ENCODE measurements at regions not wholly inside any gene's neighbourhood (a gene's known extent, or its start where the extent isn't known, plus 50 kb on each side); places are given as distances from the start of the nearest gene placed in this dataset.

DNA sequence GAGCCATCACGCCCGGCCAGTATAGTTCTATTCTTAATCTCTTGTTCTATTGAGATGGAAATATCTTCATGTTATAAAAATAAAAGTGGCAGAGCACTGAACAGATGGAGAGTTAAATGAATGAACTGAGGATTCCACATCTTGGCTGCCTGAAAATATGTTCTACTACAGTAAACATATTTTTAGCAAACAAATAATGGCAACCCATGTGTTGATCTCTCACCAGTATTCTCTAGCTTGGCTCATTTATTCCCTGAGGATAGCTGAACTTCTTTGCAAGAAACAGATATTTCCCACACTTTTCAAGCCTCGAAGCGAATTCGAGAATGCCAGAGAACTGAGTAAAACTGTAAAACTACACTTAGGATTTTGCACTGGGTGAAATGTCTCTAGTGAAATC lies 58.9 kb downstream of the DIRAS3 start:
- DNase-seq (ENCODE audit: low spot score): no peak

DNA sequence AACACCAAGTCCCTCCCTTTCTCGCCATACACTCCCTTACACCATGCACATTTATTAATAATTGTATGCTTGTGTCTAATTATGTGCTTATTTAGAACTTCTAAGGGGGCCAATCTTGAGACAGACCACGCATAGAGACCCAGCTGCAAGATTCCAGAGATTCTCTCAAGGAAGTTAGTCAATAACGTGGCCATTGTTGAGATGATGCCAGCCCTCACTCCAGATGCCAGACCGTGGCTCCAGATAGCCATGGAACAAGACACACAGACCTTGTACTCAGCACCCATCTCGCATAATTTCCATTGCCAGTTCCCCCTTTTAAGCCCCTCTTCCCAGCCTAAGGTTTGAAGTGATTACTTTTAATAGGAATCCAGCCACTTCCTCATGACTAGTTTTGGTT lies 62.4 kb downstream of the DIRAS3 start:
- DNase-seq (ENCODE audit: low spot score): no peak

DNA sequence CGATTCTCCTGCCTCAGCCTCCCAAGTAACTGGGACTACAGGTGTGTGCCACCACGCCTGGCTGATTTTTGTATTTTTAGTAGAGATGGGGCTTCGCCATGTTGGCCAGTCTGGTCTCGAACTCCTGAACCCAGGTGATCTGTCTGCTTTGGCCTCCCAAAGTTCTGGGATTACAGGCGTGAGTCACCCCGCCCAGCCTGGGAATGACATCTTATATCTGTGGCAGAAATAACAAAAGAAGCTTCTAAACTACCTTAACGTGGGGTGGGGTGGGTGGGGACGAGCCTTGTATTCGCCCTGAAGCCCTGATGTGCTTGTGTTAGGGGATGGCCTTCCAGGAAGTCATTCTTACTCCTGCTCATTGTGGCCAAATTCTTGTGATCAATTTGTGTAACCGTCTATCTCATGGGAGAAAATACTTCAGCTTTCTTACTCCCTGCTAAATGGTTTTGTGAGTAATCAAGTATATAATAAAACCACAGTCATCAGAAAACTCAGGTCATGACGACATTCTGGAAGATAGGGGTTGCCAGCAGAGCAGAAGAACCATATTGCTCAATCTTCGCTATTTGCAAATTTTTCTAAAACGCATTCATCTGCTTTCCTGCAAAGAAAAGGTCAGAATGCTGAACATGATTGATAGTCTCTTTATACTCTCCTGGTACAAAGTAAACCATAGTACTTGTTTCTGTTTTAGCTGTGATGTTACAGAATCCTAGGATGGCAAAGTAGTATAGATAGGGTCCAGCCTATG lies 63.2 kb downstream of the DIRAS3 start:
- no peak for DNase-seq (ENCODE audit: low spot score)

DNA sequence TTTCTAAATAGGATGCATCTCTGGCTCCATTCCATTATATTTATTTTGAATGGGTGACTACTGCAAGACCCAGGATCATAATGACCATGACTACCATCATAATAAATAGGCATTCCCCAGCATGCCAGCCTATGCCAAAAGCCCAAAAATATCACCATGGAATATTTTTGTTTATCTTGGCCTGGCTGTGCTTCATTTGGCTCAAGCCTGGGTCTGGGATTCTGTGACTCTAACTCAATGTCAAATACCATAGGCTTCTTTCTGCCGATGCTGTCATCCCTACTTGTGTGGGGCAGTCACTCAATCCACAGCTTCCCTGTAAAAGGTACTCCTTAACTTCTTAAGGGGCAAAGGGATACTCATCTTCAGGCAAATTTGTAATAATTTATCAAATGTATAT lies 66.6 kb downstream of the DIRAS3 start:
- DNase-seq (ENCODE audit: low spot score): no peak

DNA sequence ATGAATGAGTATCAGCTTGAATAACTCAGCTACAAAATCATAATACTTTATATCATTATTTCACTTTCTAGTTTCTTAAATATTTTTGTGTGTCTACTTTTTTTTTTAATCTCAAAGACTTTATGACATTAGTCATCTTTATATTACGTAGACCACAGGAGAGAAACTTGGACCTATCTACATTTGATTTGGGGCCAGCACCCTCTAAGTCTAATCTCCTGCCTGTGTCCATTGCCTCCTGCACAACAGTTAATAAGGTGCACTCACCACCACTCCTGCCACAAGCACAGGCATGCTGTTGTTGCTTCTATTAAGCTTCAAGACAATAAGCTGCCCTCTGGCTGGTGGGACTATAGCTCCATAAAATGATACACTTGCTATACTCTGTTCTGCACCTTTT lies 70.4 kb downstream of the DIRAS3 start:
- DNase-seq (ENCODE audit: low spot score): no peak

DNA sequence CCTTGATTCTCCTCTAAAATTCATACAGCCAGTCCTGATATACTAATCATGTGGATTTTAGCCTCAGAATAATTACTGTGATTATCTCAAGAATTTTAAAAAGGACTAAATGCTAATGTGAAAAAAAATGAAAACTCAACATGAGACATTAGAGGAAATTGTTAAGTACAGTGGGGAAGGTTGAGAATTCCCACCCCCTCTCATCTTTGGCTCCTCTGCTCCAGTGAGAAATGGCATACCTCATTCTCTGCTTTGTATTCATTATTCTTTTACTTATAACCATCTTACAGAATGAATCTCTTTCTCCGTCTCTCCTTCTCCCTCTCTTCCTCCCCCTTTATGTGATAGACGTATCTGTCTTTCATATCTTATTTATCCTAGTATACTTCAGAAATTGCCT lies 70.9 kb downstream of the DIRAS3 start:
- no peak for DNase-seq (ENCODE audit: low spot score)

DNA sequence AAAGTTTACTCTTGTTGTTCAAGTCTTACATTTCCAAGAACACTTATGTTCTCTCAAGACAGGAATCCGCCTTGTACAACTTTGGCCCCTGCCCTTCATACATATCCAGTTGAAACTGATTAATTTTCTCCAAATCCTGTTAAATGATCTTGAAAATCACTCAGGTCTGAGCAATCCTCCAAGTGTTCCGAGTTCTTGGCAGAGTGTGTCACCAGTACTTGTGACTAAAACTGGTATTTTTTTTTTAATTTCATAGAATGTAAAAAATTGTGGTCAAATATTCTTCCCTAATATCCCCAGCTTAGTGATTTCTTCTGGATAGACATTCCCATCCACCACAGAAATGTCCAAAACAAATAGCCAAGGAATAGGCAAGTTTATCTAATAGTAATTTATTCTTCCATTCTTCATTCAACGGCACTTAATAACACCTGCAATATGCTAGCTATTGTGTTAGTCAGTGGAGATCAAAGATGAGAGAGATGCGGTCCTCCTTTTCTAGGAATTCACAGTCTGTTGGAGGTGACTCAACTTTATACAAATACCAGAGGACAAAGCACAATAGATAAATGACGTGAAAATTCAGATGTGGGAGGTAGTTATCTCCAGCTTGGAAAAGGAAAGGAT lies 71.4 kb downstream of the DIRAS3 start:
- peak; percentile 11 for DNase-seq (ENCODE audit: low spot score)

DNA sequence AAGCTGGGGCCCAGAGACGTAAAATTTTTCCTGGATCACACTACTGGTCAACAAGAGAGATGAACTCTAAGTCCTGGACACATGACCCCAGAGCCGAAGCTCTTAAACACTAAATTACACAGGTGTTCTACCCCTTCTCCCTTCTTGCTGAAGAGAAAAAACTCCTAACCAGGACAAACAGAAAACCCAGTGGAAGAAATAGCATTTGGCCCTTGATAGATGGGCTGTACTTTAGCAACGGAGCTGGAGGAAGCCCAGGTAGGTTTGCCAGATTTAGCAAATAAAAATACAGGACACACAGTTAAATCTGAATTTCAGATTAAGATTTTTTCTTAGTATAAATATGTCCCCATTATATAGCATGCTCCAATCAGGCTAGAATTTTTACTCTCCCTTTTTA lies 72.7 kb downstream of the DIRAS3 start:
- no peak for DNase-seq (ENCODE audit: low spot score)

DNA sequence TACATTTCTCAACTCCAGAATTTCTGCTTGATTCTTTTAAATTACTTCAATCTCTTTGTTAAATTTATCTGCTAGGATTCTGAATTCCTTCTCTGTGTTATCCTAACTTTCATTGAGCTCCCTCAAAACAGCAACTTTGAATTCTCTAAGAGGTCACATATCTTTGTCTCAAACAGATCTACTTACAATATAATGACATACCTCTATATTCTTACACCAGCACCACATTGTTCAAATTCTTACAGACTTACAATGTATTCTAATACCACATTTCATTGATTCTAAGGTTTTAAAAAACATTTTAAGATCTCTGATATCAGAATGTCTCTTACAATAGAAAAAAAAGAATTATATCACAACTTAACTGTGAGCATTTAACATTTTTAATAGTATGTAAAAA lies 77.4 kb downstream of the DIRAS3 start:
- DNase-seq (ENCODE audit: low spot score): no peak

DNA sequence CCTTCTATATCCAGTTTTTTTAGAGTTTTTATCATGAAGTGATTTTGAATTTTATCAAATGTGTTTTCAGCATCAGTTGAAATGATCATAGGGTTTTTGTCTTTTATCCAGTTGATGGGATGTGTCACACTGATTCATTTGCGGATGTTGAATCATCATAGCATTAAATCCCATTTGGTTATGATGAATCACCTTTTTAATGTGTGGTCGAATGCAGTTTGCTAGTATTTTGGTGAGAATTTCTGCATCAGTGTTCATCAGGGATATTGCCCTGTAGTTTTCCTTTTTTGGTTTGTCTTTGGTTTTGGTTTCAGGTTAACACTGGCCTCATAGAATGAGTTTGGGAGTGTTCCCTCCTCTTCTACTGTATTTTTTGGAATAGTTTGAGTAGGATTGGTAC lies 80.3 kb downstream of the DIRAS3 start:
- DNase-seq (ENCODE audit: low spot score): no peak

DNA sequence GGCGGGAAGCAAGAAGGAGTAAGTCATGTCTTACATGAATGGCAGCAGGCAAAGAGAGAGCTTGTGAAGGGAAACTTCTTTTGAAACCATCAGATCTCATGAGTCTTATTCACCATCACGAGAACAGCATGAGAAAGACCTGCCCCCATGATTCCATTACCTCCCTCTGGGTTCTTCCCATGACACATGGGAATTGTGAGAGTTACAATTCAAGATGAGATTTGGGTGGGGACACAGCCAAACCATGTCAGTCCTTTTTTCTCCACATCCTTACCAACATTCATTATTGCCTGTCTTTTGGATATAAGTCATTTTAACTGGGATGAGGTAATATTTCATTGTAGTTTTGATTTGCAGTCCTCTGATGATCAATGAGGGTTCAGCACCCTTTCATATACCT lies 81.0 kb downstream of the DIRAS3 start:
- no peak for DNase-seq (ENCODE audit: low spot score)

DNA sequence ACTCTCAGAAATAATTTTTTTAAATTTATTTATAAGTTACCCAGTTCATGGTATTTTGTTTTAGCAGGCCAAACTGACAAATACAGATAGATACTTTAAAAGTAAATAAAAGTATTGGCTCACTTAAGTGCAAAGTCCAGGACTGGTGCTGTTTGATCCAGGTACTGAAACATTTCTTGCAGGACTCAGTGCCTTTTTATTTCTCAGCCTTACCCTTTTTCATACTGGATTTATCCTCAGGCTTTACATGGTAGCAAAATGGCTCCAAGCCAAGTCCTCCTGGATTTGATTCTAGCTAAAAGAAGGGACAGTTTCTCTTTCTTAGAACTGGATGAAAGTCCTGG lies 83.8 kb downstream of the DIRAS3 start:
- DNase-seq (ENCODE audit: low spot score): no peak

DNA sequence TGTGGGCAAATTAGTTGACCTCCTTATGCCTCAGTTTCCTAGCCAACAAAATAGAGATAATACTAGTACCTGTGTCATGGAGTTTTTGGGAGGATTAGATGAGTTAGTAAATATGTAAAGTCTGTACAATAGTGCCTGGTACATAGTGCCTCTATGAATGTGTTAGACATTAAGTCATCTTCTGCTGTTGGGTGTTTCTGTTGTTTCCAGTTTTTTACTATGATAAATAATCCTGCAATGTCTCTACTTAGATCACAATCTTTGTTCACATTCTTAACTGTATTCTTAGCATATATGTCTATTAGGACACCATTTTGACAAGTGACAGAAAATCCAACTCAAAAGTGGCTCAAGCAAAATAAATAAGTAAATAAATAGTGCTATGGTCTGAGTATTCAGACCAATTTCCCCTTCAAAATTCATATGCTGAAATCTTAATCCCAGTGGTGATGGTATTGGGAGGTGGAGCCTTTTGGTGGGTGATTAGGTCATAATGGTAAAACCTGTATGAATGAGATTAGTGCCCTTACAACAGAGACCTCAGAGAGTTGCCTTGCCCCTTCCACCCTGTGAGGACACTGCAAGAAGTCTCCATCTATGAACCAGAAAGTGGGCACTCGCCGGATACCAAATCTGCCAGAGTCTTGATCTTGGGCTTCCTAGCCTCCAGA lies 84.3 kb downstream of the DIRAS3 start:
- no peak for DNase-seq (ENCODE audit: low spot score)

DNA sequence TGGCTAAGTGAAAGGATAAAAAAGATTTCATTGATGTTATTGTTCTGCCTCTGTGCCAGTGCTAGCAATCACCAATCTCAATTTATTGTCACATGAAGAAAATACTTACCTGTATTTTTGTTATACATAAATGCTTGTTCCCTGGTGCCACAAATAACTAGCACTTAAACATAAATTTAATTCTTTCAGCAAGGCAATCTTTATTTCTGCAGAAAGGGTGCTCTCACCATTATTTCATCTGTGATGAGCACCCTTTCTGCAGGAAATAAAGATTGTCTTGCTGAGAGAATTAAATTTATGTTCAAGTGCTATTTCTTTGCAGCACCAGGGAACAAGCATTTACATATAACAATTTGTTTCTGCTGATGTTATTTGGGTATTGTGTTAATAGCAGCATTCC lies 87.2 kb downstream of the DIRAS3 start:
- DNase-seq (ENCODE audit: low spot score): no peak

DNA sequence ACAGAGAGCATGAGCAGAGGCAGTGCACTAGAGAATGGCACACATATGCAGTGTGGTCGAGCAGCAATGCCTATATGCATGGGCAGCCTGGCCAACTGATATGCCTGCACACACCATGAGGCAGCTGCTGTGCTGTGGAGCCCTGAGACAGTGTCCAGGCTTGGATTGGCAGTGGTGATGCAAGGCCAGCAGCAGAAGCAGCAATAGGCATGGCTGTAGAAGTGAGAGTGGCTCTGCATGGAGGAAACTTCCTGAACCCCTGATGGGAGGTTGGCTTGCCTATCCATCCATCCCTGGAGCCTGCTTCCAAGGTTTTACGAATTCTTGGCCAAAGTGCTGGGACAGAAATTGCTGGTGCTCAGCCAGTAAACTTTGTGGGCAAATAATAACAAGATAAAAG lies 89.7 kb downstream of the DIRAS3 start:
- no peak for DNase-seq (ENCODE audit: low spot score)

DNA sequence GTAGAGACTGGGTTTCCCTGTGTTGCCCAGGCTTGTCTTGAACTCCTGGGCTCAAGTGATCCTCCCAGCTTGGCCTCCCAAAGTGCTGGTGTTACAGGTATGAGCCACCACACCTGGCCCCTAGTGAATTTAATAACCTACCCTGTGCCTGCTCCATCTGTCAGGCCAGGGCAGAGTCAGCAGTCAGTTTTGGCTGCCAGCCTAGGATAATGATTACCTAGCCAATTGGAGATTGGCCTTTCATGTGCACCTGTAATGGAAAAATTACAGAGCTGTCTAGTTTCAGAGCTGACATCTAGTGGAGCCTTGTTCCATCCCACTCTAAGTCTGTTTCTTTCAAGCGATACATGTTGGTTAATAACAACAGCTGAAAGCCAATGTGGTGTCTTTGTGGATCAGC lies 92.0 kb downstream of the DIRAS3 start:
- DNase-seq (ENCODE audit: low spot score): no peak

DNA sequence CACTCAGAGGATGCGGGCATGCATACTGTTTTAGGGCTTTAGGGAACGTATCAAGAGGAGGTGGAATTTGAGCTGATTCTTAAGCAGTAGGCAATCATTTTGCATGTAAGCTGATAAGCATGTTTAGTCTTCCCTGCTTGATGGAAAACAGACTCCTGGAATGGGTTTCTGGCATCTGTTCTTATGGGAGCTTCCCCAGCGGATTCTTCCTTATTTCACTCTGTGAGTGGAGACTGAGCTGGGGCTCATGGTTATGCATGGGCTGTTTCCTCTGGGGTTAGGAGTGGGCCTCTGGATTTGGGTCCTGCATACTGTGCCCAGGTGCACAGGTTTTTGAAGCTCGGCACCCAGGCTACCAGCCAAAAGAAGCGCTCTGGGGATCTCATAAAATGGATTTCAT lies 93.4 kb downstream of the DIRAS3 start:
- DNase-seq (ENCODE audit: low spot score): no peak

DNA sequence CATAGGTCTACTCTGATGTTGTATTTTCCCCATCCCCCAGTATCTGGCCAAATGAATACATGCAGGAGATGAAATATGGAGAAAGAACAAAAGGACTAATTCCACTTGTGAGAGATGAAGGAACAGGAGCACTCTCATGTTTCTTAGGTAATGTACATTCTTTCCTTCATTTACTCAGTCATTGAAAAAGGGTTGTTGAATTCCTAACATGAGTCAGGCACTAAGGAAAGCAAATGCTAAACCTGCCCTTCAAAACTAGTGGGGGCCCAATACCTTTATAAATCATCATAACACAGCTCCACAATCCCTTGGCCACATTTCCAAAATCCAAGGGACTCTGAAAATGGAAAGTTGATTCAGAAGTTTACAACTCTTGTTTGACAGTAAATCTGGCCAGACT lies 94.3 kb downstream of the DIRAS3 start:
- no peak for DNase-seq (ENCODE audit: low spot score)

DNA sequence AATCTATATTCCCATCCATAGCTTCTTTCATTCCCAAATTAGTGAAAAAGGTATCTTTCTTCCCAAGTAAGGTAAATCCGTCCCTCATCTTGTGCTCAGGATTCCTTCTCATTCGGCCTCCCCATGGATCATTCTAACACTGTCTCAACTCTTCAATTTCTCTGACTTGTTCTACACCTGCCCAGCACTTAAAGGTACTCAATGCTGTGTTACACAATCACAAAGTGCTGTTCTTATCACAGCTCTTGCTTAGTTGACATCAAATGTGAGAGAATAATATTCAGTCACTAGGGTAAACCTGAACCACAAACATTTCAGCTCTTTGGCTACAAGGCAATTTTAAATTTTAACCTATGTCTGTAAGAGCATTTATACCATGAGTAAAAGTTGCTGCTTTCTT lies 94.8 kb downstream of the DIRAS3 start:
- no peak for DNase-seq (ENCODE audit: low spot score)

DNA sequence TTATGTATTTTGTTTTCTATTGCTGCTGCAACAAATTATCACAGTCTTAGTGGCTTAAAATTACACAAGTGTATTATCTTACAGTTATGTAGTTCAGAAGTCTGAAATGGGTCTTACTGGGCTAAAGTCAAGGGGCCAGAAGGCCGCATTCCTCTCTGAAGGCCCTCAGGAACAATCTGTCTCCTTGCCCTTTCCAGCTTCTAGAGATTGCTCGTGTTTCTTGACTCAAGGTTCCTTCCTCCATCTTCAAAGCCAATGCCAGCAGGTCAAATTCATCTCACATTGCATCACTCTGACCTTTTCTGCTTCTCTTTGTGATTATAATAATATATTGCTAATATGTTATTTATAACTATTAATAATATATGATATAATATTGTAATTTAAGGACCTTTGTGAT lies 97.1 kb downstream of the DIRAS3 start:
- DNase-seq (ENCODE audit: low spot score): no peak

DNA sequence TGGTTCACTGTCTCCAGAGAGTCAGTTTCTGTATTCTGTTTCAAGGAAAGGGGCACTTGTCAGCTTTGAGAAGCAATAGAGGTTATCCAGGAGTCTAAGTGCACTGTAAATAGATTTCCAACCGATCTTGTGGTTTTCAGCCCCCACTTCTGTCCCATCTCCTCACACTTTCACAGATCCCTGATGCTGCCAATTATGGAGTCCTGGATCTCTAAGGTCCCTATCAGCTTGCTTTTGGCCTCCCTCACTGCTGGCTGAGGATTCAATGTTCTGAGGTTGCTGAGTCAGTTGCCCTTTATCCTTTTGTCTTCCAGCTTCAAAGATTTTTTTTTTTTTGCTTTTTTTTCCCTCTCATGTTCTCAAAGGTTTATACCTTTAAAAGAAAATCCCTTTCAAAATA lies 98.4 kb downstream of the DIRAS3 start:
- DNase-seq (ENCODE audit: low spot score): no peak

DNA sequence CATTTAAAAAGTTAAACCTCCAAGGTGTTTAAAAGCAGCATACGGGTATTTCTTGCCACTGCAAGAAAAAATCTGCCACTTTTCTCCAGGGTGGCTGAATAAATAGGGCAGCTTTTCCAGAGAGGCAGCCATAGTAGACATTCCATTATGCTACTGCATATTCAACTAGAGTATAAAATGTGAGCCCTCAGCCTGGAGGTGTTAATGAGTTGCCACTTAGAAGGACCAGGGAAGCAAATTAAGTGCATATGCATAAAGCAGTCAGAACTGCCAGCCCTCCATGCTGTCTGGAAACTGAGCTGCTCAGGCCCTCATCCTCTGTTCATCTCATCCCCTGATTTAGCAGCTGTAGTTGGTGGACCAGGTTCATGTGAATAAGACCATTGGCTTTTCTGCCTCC lies 99.4 kb downstream of the DIRAS3 start:
- no peak for DNase-seq (ENCODE audit: low spot score)

Data from HT-29 (cell line).